HG03159 (cell line): ENCODE measurements at regions not wholly inside any gene's neighbourhood (a gene's known extent, or its start where the extent isn't known, plus 50 kb on each side); places are given as distances from the start of the nearest gene placed in this dataset.
"Not testable (repeated sequence)": the region's sequence is repeated elsewhere in the genome, so short reads cannot be mapped to it uniquely, and the experiment has no call there.

Source experiments
- ATAC-seq: cut with Tn5 transposase; IDR thresholded peaks from one replicate; pipeline ENCODE4 v1.9.1; 2021; ENCODE audit warnings: mild to moderate bottlenecking, moderate library complexity; ENCODE audit not compliant: unreplicated experiment

- no peak for ATAC-seq
Observed at GRCh38 chr2:65628156-65628555, 195.8 kb upstream of the SPRED2 start.

- no peak for ATAC-seq
Observed at GRCh38 chr2:65626831-65627230, 194.4 kb upstream of the SPRED2 start.

GRCh38 chr2:65625982-65626381 is 193.6 kb upstream of the SPRED2 start:
- ATAC-seq: no peak

GRCh38 chr2:65622951-65623535 is 190.6 kb upstream of the SPRED2 start:
- ATAC-seq: no peak

GRCh38 chr2:65622499-65622898 is 190.1 kb upstream of the SPRED2 start:
- ATAC-seq: no peak

GRCh38 chr2:65620524-65620923 is 188.1 kb upstream of the SPRED2 start:
- no peak for ATAC-seq

- ATAC-seq: no peak
Observed at GRCh38 chr2:65620026-65620425, 187.6 kb upstream of the SPRED2 start.

GRCh38 chr2:65615602-65616001 is 183.2 kb upstream of the SPRED2 start:
- ATAC-seq: no peak

- ATAC-seq: no peak
Observed at GRCh38 chr2:65613968-65614555, 181.7 kb upstream of the SPRED2 start.

- ATAC-seq: no peak
Observed at GRCh38 chr2:65611488-65611887, 179.1 kb upstream of the SPRED2 start.

- ATAC-seq: no peak
Observed at GRCh38 chr2:65608916-65609315, 176.5 kb upstream of the SPRED2 start.

- no peak for ATAC-seq
Observed at GRCh38 chr2:65608466-65608865, 176.1 kb upstream of the SPRED2 start.

- ATAC-seq: no peak
Observed at GRCh38 chr2:65607662-65608305, 175.4 kb upstream of the SPRED2 start.

GRCh38 chr2:65605743-65606058 is 173.3 kb upstream of the SPRED2 start:
- peak; percentile 33 for ATAC-seq

- no peak for ATAC-seq
Observed at GRCh38 chr2:65605058-65605742, 172.8 kb upstream of the SPRED2 start.

GRCh38 chr2:65604246-65604645 is 171.8 kb upstream of the SPRED2 start:
- no peak for ATAC-seq

GRCh38 chr2:65602603-65603235 is 170.3 kb upstream of the SPRED2 start:
- ATAC-seq: no peak

GRCh38 chr2:65600871-65601270 is 168.5 kb upstream of the SPRED2 start:
- ATAC-seq: not testable (repeated sequence)

- ATAC-seq: not testable (repeated sequence)
Observed at GRCh38 chr2:65600351-65600750, 168.0 kb upstream of the SPRED2 start.

- no peak for ATAC-seq
Observed at GRCh38 chr2:65599693-65600092, 167.3 kb upstream of the SPRED2 start.

GRCh38 chr2:65598996-65599395 is 166.6 kb upstream of the SPRED2 start:
- no peak for ATAC-seq

- no peak for ATAC-seq
Observed at GRCh38 chr2:65598264-65598663, 165.9 kb upstream of the SPRED2 start.
